Renal cortex interstitium (tissue), 11 donors: ENCODE measurements at regions not wholly inside any gene's neighbourhood (a gene's known extent, or its start where the extent isn't known, plus 50 kb on each side); places are given as distances from the start of the nearest gene placed in this dataset.
A peak's percentile ranks its signal among the peaks of the same experiment; 100 is the strongest.
"Not testable (repeated sequence)": the region's sequence is repeated elsewhere in the genome, so short reads cannot be mapped to it uniquely, and the experiment has no call there.

Experiments
- DNase-seq, 11 donors: peaks; one replicate each; pipeline ENCODE4 v3.0.0-alpha.2; 2013; ENCODE audit warnings: low read depth in 9 of 11, low spot score in 4 of 11; ENCODE audit errors: extremely low read depth in 1 of 11

DNA sequence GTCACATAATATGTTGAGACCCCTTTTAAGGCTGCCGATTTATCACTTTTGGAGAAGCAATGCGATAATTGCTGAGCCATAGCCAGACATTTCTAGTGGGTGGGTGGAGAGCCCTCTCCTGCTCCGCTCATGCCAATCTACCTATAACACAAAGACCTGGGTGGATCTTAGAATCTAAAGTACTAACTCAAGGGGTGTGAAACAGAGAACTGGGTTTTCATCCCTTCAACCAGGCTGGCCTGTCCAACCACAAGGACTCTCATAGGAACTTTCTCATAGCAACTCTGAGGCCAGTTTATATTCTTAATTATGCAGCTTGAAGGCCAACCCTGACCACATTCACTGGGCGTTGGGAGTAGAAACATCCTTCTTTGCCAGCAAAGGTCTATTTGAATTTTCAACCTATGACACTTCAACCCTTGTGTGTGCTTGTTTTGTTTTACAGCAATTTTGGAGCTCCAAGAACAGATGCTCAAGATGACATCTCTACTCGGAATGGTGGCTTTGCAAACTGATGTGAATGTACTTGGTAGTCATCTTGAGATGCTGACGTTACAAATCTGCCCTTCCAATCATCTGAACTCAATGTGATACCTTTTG, 1198.2 kb upstream of the AUTS2 start:
- DNase-seq: no peak

GRCh38 chr7:68400783-68401182, 1197.5 kb upstream of the AUTS2 start:
- no peak for DNase-seq

GRCh38 chr7:68401313-68401712, 1197.0 kb upstream of the AUTS2 start:
- DNase-seq: no peak

DNA sequence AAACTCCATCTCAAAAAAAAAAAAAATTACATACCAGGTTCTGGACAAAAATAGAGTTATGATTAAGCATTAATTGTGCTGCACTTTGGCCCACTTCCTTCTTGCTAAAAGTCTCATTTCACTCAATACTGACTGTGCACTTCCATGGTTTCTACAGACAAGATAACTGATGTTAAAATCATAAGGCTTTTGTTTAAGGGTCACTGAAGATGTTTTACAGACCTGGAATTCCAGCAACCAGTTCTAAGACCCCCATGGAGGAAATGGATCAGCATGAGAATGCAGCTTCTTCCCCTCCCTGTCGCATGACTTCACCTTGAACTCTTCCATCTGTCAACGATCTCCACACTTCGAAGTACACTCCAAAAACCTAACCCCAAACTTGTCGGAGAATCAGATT, 1191.8 kb upstream of the AUTS2 start:
- DNase-seq: no peak

DNA sequence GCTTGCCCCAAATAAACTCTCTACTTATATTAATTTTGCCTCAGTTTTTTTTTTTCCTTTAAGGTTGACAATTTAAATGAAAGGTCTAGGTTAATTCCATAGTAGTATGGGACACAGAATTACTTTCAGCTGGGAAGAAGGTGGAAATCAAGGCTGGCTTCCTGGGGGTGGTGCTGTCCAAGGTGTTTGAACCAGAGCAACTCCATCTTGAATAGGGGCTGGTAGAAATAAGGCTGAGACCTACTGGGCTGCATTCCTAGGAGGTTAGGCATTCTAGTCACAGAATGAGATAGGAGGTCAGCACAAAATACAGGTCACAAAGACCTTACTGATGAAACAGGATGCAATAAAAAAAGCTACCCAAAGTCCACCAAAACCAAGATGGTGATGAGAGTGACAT, 1190.8 kb upstream of the AUTS2 start:
- DNase-seq: no peak

- no peak for DNase-seq
Measured at GRCh38 chr7:68408873-68409272, 1189.4 kb upstream of the AUTS2 start.

- no peak for DNase-seq
Measured at GRCh38 chr7:68409851-68410250, 1188.4 kb upstream of the AUTS2 start.

GRCh38 chr7:68410693-68411092, 1187.6 kb upstream of the AUTS2 start:
- DNase-seq: not testable (repeated sequence)

GRCh38 chr7:68411742-68412141, 1186.5 kb upstream of the AUTS2 start:
- DNase-seq: no peak

DNA sequence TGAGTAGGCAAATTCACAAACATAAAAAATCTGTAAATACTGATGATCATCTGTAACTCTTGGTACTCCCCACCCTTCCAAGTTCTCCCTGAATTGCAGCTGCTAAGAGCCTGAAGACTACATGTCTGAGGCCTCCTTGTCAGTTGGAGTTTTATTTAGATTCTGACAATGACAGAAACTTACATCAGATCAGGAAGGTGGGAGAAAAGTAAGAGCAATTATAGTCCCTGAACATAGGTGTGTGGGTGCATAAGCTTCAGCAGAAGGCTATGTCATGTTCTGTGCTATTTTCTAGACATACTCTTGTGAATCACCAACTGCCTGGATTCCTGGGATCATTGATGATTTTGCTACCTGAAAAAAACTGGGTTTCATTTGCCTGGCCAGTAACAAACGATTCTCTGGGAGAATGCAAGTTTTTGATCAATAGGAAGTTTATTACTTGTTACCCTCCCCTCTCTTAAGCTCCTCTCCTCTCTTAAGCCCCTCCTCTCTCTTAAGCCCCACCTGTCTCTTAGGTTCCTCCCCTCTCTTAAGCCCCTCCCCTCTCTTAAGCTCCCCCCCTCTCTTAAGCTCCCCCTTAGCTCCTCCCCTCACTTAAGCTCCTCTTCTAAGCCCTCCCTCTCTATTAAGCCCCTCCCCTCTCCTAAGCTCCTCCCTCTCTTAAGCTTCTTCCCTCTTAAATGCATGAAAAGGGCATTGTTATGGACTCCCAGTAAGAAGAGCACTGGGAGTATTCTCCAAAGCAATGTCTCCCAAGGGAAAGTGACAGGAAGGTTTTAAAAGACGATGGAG, 1183.4 kb upstream of the AUTS2 start:
- DNase-seq: no peak

DNA sequence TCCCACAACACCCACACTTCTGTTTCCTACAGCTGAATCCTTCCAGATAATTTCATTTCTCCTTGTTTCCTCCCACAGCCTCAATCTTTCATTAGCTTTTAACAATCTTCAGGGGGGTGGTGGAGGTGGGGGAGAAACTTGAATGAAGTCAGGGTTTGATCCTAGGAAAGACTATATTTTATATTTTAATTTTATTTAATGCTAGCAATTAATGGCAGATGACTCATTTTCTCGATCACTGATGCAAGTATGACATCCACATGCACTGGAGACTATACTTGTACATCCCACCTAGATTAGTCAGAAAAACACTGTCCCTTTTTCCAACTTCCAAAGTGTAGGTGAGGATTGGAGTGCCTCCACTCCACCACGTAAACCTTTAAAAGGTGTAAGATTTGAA, 1181.3 kb upstream of the AUTS2 start:
- DNase-seq: no peak

DNA sequence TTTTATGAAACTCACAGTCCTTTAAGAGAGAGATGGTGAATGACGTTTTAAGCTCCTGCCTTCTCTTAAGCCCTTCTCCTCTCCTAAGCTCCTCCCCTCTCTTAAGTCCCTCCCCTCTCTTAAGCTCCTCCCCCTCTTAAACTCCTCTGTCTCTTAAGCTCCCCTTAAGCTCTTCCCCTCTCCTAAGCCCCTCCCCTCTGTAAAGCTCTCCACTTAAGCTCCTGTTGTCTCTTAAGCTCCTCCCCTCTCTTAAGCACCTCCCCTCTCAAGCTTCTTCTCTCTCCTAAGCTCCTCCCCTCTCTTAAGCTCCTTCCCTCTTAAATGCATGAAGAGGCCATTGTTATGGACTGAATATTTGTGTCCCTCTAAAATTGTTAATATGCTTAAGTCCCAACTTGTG, 1180.6 kb upstream of the AUTS2 start:
- DNase-seq: no peak

DNA sequence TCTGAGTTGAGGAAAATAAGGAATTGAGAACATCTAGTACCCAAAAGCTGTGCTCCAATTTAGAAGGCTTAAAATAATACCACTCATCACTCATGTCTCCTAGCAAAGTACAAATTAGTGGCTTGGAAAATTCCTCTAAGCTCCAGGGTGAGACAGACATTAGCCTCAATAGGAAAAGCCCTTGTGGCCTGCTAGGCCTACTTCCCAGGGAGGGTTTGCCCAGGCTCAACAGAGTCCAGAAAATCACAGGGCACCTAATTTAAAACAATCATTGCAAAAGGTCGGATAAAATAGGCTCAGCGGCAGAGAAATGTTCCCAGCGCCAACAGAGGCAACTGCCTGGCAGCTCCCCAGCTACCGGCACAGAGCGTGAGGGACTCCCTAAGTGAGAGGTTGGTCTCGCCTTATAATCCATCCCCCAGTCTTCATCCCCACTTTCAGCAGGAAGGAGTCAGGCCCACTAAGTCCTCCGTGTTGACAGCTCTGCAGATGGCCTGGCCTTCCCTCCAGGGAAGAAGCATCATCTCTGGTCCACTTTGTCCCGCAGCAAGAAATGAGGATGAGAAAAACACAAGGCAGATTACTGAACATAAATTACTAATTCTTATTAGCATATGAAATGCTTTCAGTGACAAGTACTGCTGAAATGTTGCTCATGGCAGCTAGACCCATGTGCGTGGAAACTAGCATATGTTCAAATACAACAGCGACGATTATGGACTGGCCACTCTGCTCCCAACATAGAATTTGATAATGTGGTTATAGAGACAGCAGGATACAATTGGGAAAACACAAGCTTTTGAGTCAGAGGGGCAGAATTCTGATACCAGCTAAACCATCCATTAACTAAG, 1177.7 kb upstream of the AUTS2 start:
- DNase-seq: no peak

GRCh38 chr7:68421712-68422111, 1176.6 kb upstream of the AUTS2 start:
- DNase-seq: no peak

- DNase-seq: no peak
Measured at GRCh38 chr7:68422281-68422680, 1176.0 kb upstream of the AUTS2 start.

- no peak for DNase-seq
Measured at GRCh38 chr7:68423356-68423755, 1174.9 kb upstream of the AUTS2 start.

- DNase-seq: peak in 1 of 11 donors; percentile 32
Measured at GRCh38 chr7:68424658-68425297, 1173.5 kb upstream of the AUTS2 start.

DNA sequence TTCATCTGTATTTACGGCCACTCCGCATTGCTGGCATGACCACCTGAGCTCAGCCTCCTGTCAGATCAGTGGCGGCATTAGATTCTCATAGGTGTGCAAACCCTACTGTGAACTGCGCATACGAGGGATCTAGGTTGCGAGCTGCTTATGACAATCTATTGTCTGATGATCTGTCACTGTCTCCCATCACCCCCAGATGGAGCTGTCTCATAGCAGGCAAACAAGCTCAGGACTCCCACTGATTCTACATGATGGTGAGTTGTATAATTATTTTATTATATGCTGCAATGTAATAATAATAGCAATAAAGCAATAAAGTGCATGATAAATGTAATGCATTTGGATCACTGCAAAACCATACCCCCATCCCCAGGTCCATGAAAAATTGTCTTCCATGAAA, 1172.9 kb upstream of the AUTS2 start:
- no peak for DNase-seq

DNA sequence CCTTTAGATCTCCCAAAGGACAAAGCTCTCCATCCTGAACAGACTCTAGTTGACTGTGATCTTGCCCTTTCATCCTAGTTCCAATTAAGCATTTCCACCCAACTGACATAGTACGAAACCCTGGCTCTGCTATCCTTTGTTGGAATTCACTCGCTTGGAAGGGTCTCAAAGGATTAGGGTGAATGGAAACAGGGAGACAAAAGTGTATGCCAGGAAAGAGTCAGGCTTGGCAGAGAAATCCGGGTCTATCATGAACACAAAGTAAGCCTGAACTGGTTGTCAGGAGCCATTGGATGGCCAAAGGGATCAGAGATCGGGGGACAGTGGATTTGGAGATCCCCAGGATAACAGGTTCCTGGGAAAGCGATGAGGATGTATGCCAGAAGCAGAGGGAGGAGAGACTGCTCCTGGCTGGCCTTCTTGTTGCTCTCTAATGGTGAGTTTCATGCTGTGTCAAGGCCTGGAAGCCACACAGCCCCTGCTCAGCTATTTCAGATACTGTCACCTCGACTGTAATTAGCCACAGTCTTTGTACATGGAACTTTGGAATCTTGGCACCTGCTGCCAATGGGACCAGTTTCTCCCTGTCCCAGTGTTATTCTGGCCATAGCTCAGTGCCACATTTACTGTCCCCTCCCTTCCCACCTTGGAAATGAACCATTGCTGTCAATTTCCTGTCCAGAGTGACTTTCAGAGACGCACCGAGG, 1168.7 kb upstream of the AUTS2 start:
- DNase-seq: no peak
